A673 (cell line): ENCODE measurements at regions not wholly inside any gene's neighbourhood (a gene's known extent, or its start where the extent isn't known, plus 50 kb on each side); places are given as distances from the start of the nearest gene placed in this dataset.

ENCODE experiments used
- BruUV-seq: library from RNA; stranded (reverse); fragments of 400-500 nt; replicated peaks from 2 replicates; lab custom pipeline; 2021; lab: Mats Ljungman, UMichigan
- CTCF ChIA-PET: fragments of 300-600 bp; sonication (Branson Sonifier 250); formaldehyde crosslinking; loops from one replicate; lab custom pipeline; 2022; ENCODE audit warnings: antibody characterized with exemption; lab: Charles Lee
- POLR2A ChIA-PET: fragments of 300-600 bp; sonication (Branson Sonifier 250); formaldehyde crosslinking; loops from one replicate; lab custom pipeline; 2022; ENCODE audit warnings: antibody characterized with exemption; ENCODE audit not compliant: low non-redundant PET; lab: Charles Lee
- DNase-seq: peaks from one replicate; pipeline ENCODE4 v3.0.0-alpha.2; 2015; ENCODE audit warnings: low spot score
- H3K27ac ChIP-seq: fragments of 200-600 bp; sonication (generic); 2 replicates; pipeline ENCODE4 v1.5.1; 2016; ENCODE audit warnings: mixed run types, low read depth, mild to moderate bottlenecking, mixed read lengths, antibody characterized with exemption, low read length; ENCODE audit not compliant: poor library complexity, severe bottlenecking
- H3K27me3 ChIP-seq: fragments of 200-600 bp; sonication (generic); replicated peaks from 2 replicates; pipeline ENCODE4 v1.6.1; 2017; ENCODE audit warnings: mixed run types, low read depth, mild to moderate bottlenecking, mixed read lengths, antibody characterized with exemption, low read length; ENCODE audit not compliant: insufficient read depth, poor library complexity
- H3K36me3 ChIP-seq: fragments of 200-600 bp; sonication (generic); 2 replicates; pipeline ENCODE4 v1.6.1; 2016; ENCODE audit warnings: mixed run types, mild to moderate bottlenecking, mixed read lengths, antibody characterized with exemption, low read length; ENCODE audit not compliant: insufficient read depth, poor library complexity, severe bottlenecking
- H3K4me1 ChIP-seq: fragments of 200-600 bp; sonication (generic); 2 replicates; pipeline ENCODE4 v1.6.1; 2017; ENCODE audit warnings: mixed run types, mild to moderate bottlenecking, mixed read lengths, antibody characterized with exemption, low read length; ENCODE audit not compliant: insufficient read depth, poor library complexity, severe bottlenecking
- H3K4me3 ChIP-seq: fragments of 200-600 bp; sonication (generic); 2 replicates; pipeline ENCODE4 v1.5.1; 2016; ENCODE audit warnings: low read depth, mixed run types, mild to moderate bottlenecking, mixed read lengths, low read length; ENCODE audit not compliant: poor library complexity, severe bottlenecking
- H3K9me3 ChIP-seq: fragments of 200-600 bp; sonication (generic); 2 replicates; pipeline ENCODE4 v1.6.1; 2016; ENCODE audit warnings: mixed run types, low read depth, mild to moderate bottlenecking, mixed read lengths, antibody characterized with exemption, low read length; ENCODE audit not compliant: poor library complexity, severe bottlenecking
- CTCF ChIP-seq: fragments of 300-800, 200-600 bp; sonication (generic); conservative IDR thresholded peaks from 2 replicates; pipeline ENCODE4 v1.5.1; 2017; ENCODE audit warnings: low read depth, mild to moderate bottlenecking, antibody characterized with exemption, low read length, moderate library complexity, mixed read lengths
- EZH2 ChIP-seq: fragments of 200-600 bp; sonication (generic); IDR thresholded peaks from 2 replicates; pipeline ENCODE4 v1.6.1; 2017; ENCODE audit warnings: borderline replicate concordance, low read depth, mild to moderate bottlenecking, mixed read lengths, antibody characterized with exemption, low read length; ENCODE audit not compliant: poor library complexity, severe bottlenecking
- intact Hi-C: fragments of 100-400 bp; cut with micrococcal nuclease; formaldehyde crosslinking; loops from one replicate; pipeline ENCODE4 v1.10.0; 2022; ENCODE audit not compliant: unreplicated experiment

GRCh38 chr6:104625536-104625935 is 234.2 kb downstream of the HACE1 start:
- H3K27me3 ChIP-seq: no peaks in the 10 kb centered on the region
- no TSS peak for BruUV-seq
- no peaks in the 10 kb centered on the region for H3K36me3 ChIP-seq
- H3K9me3 ChIP-seq: no peaks in the 10 kb centered on the region
- TF ChIP-seq CTCF (no peak), EZH2 (no peak)
- H3K4me1 ChIP-seq: no peaks in the 10 kb centered on the region
- ChIA-PET CTCF (no interaction called here), POLR2A (no interaction called here)
- intact Hi-C loops: no loop called here
- no peak for DNase-seq
- no peak overlapping the region for H3K4me3 ChIP-seq
- H3K27ac ChIP-seq: no peak overlapping the region

GRCh38 chr6:104623052-104623690 is 236.5 kb downstream of the HACE1 start:
- peak; percentile 46 for DNase-seq

DNA sequence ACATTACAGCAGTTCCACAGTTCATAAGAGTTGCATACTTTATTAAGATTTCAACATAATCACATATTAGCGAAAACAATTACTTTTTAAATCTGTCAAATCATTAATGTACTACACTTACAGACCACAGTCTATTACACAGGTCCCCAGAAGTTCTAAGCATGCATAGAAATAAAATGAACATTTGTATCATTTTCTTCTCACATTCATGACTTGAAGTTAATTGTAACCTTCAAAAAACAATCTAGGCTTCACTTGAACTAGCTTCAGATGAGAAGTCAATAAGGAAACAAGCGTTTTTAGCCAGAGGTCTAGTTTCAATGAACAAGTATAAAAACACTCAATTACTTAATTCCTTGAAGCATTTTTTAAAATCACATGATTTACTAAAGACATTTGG is 238.3 kb downstream of the HACE1 start:
- H3K36me3 ChIP-seq: no peaks in the 10 kb centered on the region
- POLR2A ChIA-PET: no interaction called here
- no peak overlapping the region for H3K27ac ChIP-seq
- H3K4me3 ChIP-seq: no peak overlapping the region
- intact Hi-C loops: no loop called here
- no peak for DNase-seq
- TF ChIP-seq CTCF (no peak), EZH2 (no peak)
- no peaks in the 10 kb centered on the region for H3K4me1 ChIP-seq
- no peaks in the 10 kb centered on the region for H3K9me3 ChIP-seq
- BruUV-seq: no TSS peak
- H3K27me3 ChIP-seq: no peaks in the 10 kb centered on the region
- CTCF ChIA-PET: no interaction called here

More at GRCh38 chr6:104623052-104623690, 236.5 kb downstream of the HACE1 start:
- H3K27ac ChIP-seq: no peak overlapping the region
- no peaks in the 10 kb centered on the region for H3K9me3 ChIP-seq
- no peaks in the 10 kb centered on the region for H3K27me3 ChIP-seq
- TF ChIP-seq EZH2: no peak
- TF ChIP-seq CTCF: no peak
- no peaks in the 10 kb centered on the region for H3K4me1 ChIP-seq
- CTCF ChIA-PET: no interaction called here
- intact Hi-C loops: no loop called here
- H3K36me3 ChIP-seq: no peaks in the 10 kb centered on the region
- POLR2A ChIA-PET: interaction anchor here (0.7 kb wide), 1 partner anchor 9 kb away, joined by 3 read pairs; no protein-coding TSS in a partner anchor
- no peak overlapping the region for H3K4me3 ChIP-seq
- no TSS peak for BruUV-seq
